ENCODE measurements at regions not wholly inside any gene's neighbourhood (a gene's known extent, or its start where the extent isn't known, plus 50 kb on each side); places are given as distances from the start of the nearest gene placed in this dataset.
"Not testable (repeated sequence)": the region's sequence is repeated elsewhere in the genome, so short reads cannot be mapped to it uniquely, and the experiment has no call there.

GRCh38 chr2:97431169-97431725, 158.4 kb downstream of the ANKRD36B start:
- H3K79me2 ChIP-seq; H3K27ac ChIP-seq; H3K9me3 ChIP-seq (ENCODE audit: control insufficient read depth, low read length); H3K27me3 ChIP-seq (ENCODE audit: control insufficient read depth, insufficient read depth, low read length); H3K4me1 ChIP-seq; H3K4me3 ChIP-seq (ENCODE audit: low read depth, low read length); H3K36me3 ChIP-seq (ENCODE audit: control insufficient read depth, insufficient read depth, low read length); H3K9ac ChIP-seq; H3K4me2 ChIP-seq (ENCODE audit: low read length); H2AFZ ChIP-seq: not testable (repeated sequence)

- not testable (repeated sequence) for H3K27me3 ChIP-seq (ENCODE audit: control insufficient read depth, insufficient read depth, low read length); H3K79me2 ChIP-seq; H2AFZ ChIP-seq; H3K27ac ChIP-seq; H3K36me3 ChIP-seq (ENCODE audit: control insufficient read depth, insufficient read depth, low read length); H3K4me2 ChIP-seq (ENCODE audit: low read length); H3K9me3 ChIP-seq (ENCODE audit: control insufficient read depth, low read length); H3K9ac ChIP-seq; H3K4me3 ChIP-seq (ENCODE audit: low read depth, low read length); H3K4me1 ChIP-seq
These were observed 167.3 kb downstream of the ANKRD36B start for GRCh38 chr2:97422376-97422775.

GRCh38 chr2:97406340-97406739, 183.3 kb downstream of the ANKRD36B start:
- not testable (repeated sequence) for H3K27ac ChIP-seq; H3K4me2 ChIP-seq (ENCODE audit: low read length); H3K9ac ChIP-seq; H3K4me1 ChIP-seq; H2AFZ ChIP-seq; H3K9me3 ChIP-seq (ENCODE audit: control insufficient read depth, low read length); H3K27me3 ChIP-seq (ENCODE audit: control insufficient read depth, insufficient read depth, low read length); H3K79me2 ChIP-seq; H3K36me3 ChIP-seq (ENCODE audit: control insufficient read depth, insufficient read depth, low read length); H3K4me3 ChIP-seq (ENCODE audit: low read depth, low read length)

GRCh38 chr2:97405172-97405737, 184.4 kb downstream of the ANKRD36B start:
- not testable (repeated sequence) for H3K4me1 ChIP-seq; H3K79me2 ChIP-seq; H3K27me3 ChIP-seq (ENCODE audit: control insufficient read depth, insufficient read depth, low read length); H3K36me3 ChIP-seq (ENCODE audit: control insufficient read depth, insufficient read depth, low read length); H2AFZ ChIP-seq; H3K4me2 ChIP-seq (ENCODE audit: low read length); H3K4me3 ChIP-seq (ENCODE audit: low read depth, low read length); H3K27ac ChIP-seq; H3K9ac ChIP-seq; H3K9me3 ChIP-seq (ENCODE audit: control insufficient read depth, low read length)

- H2AFZ ChIP-seq; H3K27me3 ChIP-seq (ENCODE audit: control insufficient read depth, insufficient read depth, low read length); H3K27ac ChIP-seq; H3K79me2 ChIP-seq; H3K36me3 ChIP-seq (ENCODE audit: control insufficient read depth, insufficient read depth, low read length); H3K4me1 ChIP-seq; H3K9ac ChIP-seq; H3K9me3 ChIP-seq (ENCODE audit: control insufficient read depth, low read length); H3K4me3 ChIP-seq (ENCODE audit: low read depth, low read length); H3K4me2 ChIP-seq (ENCODE audit: low read length): not testable (repeated sequence)
These were observed 187.0 kb downstream of the ANKRD36B start for GRCh38 chr2:97402678-97403077.

- H3K27me3 ChIP-seq (ENCODE audit: control insufficient read depth, insufficient read depth, low read length); H2AFZ ChIP-seq; H3K9me3 ChIP-seq (ENCODE audit: control insufficient read depth, low read length); H3K79me2 ChIP-seq; H3K4me1 ChIP-seq; H3K36me3 ChIP-seq (ENCODE audit: control insufficient read depth, insufficient read depth, low read length); H3K4me3 ChIP-seq (ENCODE audit: low read depth, low read length); H3K9ac ChIP-seq; H3K4me2 ChIP-seq (ENCODE audit: low read length); H3K27ac ChIP-seq: not testable (repeated sequence)
These were observed 194.0 kb downstream of the ANKRD36B start for GRCh38 chr2:97395691-97396090.

GRCh38 chr2:97385803-97386202, 203.9 kb downstream of the ANKRD36B start:
- not testable (repeated sequence) for H3K27me3 ChIP-seq (ENCODE audit: control insufficient read depth, insufficient read depth, low read length); H2AFZ ChIP-seq; H3K27ac ChIP-seq; H3K79me2 ChIP-seq; H3K4me2 ChIP-seq (ENCODE audit: low read length); H3K36me3 ChIP-seq (ENCODE audit: control insufficient read depth, insufficient read depth, low read length); H3K9ac ChIP-seq; H3K4me1 ChIP-seq; H3K4me3 ChIP-seq (ENCODE audit: low read depth, low read length); H3K9me3 ChIP-seq (ENCODE audit: control insufficient read depth, low read length)

- H3K27ac ChIP-seq; H3K36me3 ChIP-seq (ENCODE audit: control insufficient read depth, insufficient read depth, low read length); H3K79me2 ChIP-seq; H3K9ac ChIP-seq; H3K9me3 ChIP-seq (ENCODE audit: control insufficient read depth, low read length); H3K27me3 ChIP-seq (ENCODE audit: control insufficient read depth, insufficient read depth, low read length); H3K4me2 ChIP-seq (ENCODE audit: low read length); H3K4me3 ChIP-seq (ENCODE audit: low read depth, low read length); H3K4me1 ChIP-seq; H2AFZ ChIP-seq: not testable (repeated sequence)
These were observed 213.8 kb downstream of the ANKRD36B start for GRCh38 chr2:97375913-97376312.

- not testable (repeated sequence) for H3K27ac ChIP-seq; H3K4me3 ChIP-seq (ENCODE audit: low read depth, low read length); H3K9ac ChIP-seq; H3K4me1 ChIP-seq; H3K79me2 ChIP-seq; H3K4me2 ChIP-seq (ENCODE audit: low read length); H2AFZ ChIP-seq; H3K36me3 ChIP-seq (ENCODE audit: control insufficient read depth, insufficient read depth, low read length); H3K9me3 ChIP-seq (ENCODE audit: control insufficient read depth, low read length); H3K27me3 ChIP-seq (ENCODE audit: control insufficient read depth, insufficient read depth, low read length)
These were observed 215.3 kb downstream of the ANKRD36B start for GRCh38 chr2:97374426-97374825.

GRCh38 chr2:97363159-97363558, 226.5 kb downstream of the ANKRD36B start:
- H3K27ac ChIP-seq; H3K9ac ChIP-seq; H3K27me3 ChIP-seq (ENCODE audit: control insufficient read depth, insufficient read depth, low read length); H3K36me3 ChIP-seq (ENCODE audit: control insufficient read depth, insufficient read depth, low read length); H3K4me3 ChIP-seq (ENCODE audit: low read depth, low read length); H3K4me2 ChIP-seq (ENCODE audit: low read length); H3K4me1 ChIP-seq; H3K79me2 ChIP-seq; H3K9me3 ChIP-seq (ENCODE audit: control insufficient read depth, low read length); H2AFZ ChIP-seq: not testable (repeated sequence)

Data from parathyroid adenoma (tissue), 2 donors.